ENCODE measurements at regions not wholly inside any gene's neighbourhood (a gene's known extent, or its start where the extent isn't known, plus 50 kb on each side); places are given as distances from the start of the nearest gene placed in this dataset.

DNA sequence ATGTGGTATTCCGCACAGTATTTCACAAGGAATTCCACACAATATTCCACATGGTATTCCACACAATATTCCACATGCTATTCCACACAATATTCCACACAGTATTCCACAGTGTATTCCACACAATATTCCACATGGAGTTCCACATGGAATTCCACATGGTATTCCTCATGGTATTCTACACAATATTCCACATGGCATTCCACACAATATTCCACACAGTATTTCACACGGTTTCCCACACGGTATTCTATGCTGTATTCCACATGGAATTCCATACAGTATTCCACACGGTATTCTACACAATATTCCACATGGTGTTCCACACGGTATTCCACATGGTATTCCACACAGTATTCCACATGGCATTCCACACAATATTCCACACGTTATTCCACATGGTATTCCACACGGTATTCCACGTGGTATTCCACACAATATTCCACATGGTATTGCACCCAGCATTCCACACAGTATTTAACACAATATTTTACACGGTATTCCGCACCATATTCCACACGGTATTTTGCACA is 137.3 kb upstream of the CHST15 start:
- no peak overlapping the region for H4K91ac ChIP-seq (ENCODE audit: insufficient read length, low read depth, low read length)
- H3K79me1 ChIP-seq (ENCODE audit: insufficient read depth, low read depth, low read length, poor library complexity, severe bottlenecking), result no peaks in the 10 kb centered on the region
- no peaks in the 10 kb centered on the region for H3K4me1 ChIP-seq (ENCODE audit: insufficient read depth, low read length)
- no peak for DNase-seq
- H2BK12ac ChIP-seq (ENCODE audit: insufficient read length, low read depth, low read length), result no peak overlapping the region
- H3K4me2 ChIP-seq (ENCODE audit: insufficient read depth, insufficient read length, low read length), result no peak overlapping the region
- no peak overlapping the region; a peak in 1 of 7 replicates for H3K27ac Mint-ChIP-seq
- H3K56ac ChIP-seq (ENCODE audit: insufficient read length, low read depth, low read length), result no peak overlapping the region
- WGBS (ENCODE audit: extremely low coverage, insufficient read length, low lambda C conversion rate), result no CpG with 5 or more reads among the region's 11 CpGs
- no peak overlapping the region for H3K27ac ChIP-seq (ENCODE audit: insufficient read length, low read depth, low read length)
- H4K8ac ChIP-seq (replicated peaks; ENCODE audit: insufficient read length, low read depth, low read length), result no peak overlapping the region
- H3K23me2 ChIP-seq (ENCODE audit: insufficient read length, low read depth, low read length, poor library complexity, severe bottlenecking), result no peaks in the 10 kb centered on the region
- H2BK5ac ChIP-seq (ENCODE audit: insufficient read length, low read length), result no peak overlapping the region
- no peaks in the 10 kb centered on the region for H4K20me1 ChIP-seq (ENCODE audit: control insufficient read depth, insufficient read depth, insufficient read length)
- no peak overlapping the region for H3K14ac ChIP-seq (ENCODE audit: insufficient read depth, low read length)
- H3K9ac ChIP-seq (ENCODE audit: extremely low read depth, insufficient read length, low read length), result no peak overlapping the region
- H3K36me3 Mint-ChIP-seq (ENCODE audit: insufficient read depth in 1 of 3, low read depth in 3 of 3), result peaks cover 0 to 8% (median 0%) of the 10 kb centered on the region in 3 experiments; a peak in 2 of 7 replicates
- H3K9me3 ChIP-seq (ENCODE audit: control insufficient read depth, low read depth, low read length), result no peaks in the 10 kb centered on the region
- H3K23ac ChIP-seq (ENCODE audit: insufficient read length, low read depth, low read length), result no peak overlapping the region
- no peak overlapping the region for H2AK5ac ChIP-seq (ENCODE audit: insufficient read length, low read length)
- H3K27me3 Mint-ChIP-seq (ENCODE audit: low read depth), result peaks cover 12% of the 10 kb centered on the region
- H2BK15ac ChIP-seq (ENCODE audit: low read depth, low read length), result no peak overlapping the region
- H3K4me1 Mint-ChIP-seq, result no peaks in the 10 kb centered on the region
- no peak overlapping the region for H3T11ph ChIP-seq (ENCODE audit: low read length)
- peaks cover 34 to 45% of the 10 kb centered on the region in 2 experiments for H3K9me3 Mint-ChIP-seq
- H3K4me3 Mint-ChIP-seq, result no peak overlapping the region
- H2BK120ac ChIP-seq (ENCODE audit: low read depth, low read length, poor library complexity, severe bottlenecking), result no peak overlapping the region
- TF ChIP-seq, protein P1, sequence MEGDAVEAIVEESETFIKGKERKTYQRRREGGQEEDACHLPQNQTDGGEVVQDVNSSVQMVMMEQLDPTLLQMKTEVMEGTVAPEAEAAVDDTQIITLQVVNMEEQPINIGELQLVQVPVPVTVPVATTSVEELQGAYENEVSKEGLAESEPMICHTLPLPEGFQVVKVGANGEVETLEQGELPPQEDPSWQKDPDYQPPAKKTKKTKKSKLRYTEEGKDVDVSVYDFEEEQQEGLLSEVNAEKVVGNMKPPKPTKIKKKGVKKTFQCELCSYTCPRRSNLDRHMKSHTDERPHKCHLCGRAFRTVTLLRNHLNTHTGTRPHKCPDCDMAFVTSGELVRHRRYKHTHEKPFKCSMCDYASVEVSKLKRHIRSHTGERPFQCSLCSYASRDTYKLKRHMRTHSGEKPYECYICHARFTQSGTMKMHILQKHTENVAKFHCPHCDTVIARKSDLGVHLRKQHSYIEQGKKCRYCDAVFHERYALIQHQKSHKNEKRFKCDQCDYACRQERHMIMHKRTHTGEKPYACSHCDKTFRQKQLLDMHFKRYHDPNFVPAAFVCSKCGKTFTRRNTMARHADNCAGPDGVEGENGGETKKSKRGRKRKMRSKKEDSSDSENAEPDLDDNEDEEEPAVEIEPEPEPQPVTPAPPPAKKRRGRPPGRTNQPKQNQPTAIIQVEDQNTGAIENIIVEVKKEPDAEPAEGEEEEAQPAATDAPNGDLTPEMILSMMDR (conservative IDR thresholded peaks at IDR 0.05), result no peak
- no peak overlapping the region for H2AFZ ChIP-seq (ENCODE audit: low read length)
- no peaks in the 10 kb centered on the region for H3K27me3 ChIP-seq (ENCODE audit: insufficient read depth, low read length)
- no peak overlapping the region for H2BK20ac ChIP-seq (ENCODE audit: low read depth, low read length, poor library complexity, severe bottlenecking)
- H3K4ac ChIP-seq (ENCODE audit: low read depth, low read length), result no peak overlapping the region
- H4K5ac ChIP-seq (ENCODE audit: insufficient read length, low read depth, low read length), result no peak overlapping the region
- no peaks in the 10 kb centered on the region for H3K79me2 ChIP-seq (ENCODE audit: insufficient read depth, low read length)
- H3K18ac ChIP-seq (ENCODE audit: insufficient read length, low read depth, low read length), result no peak overlapping the region
